ENCODE measurements at regions not wholly inside any gene's neighbourhood (a gene's known extent, or its start where the extent isn't known, plus 50 kb on each side); places are given as distances from the start of the nearest gene placed in this dataset.
"Not testable (repeated sequence)": the region's sequence is repeated elsewhere in the genome, so short reads cannot be mapped to it uniquely, and the experiment has no call there.

DNA sequence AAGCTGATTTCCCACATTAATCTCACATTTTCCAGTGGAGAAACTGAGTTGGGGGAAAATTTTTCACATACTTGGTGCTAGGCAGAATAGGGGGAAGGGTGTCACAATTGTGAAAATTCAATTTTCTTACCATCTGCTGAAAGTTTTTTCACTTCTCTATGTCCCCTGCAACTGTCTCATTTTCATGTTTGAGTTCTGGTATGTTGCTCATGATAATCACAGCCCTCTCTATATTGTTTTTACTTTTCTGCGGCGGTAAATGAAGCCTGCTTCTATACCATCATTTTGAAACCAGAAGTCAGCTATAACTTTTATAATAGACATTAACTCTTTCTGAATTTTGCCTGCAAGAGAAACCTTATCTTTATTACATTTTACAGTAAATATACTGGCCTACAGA is 1664.5 kb downstream of the EFNA5 start:
- H3K4me1 Mint-ChIP-seq = no peaks in the 10 kb centered on the region
- intact Hi-C loops (cut with DNase I, micrococcal nuclease) = no loop called here
- ATAC-seq (no peak), DNase-seq (no peak)
- no peak overlapping the region for H3K27ac Mint-ChIP-seq
- no peaks in the 10 kb centered on the region for H3K27me3 Mint-ChIP-seq
- no peaks in the 10 kb centered on the region for H3K36me3 Mint-ChIP-seq (ENCODE audit: low read depth)
- peaks cover 2% of the 10 kb centered on the region for H3K9me3 Mint-ChIP-seq (ENCODE audit: low read depth)
- POLR2A ChIA-PET = no interaction called here
- H3K4me3 Mint-ChIP-seq = no peak overlapping the region
- CTCF ChIA-PET = no interaction called here

DNA sequence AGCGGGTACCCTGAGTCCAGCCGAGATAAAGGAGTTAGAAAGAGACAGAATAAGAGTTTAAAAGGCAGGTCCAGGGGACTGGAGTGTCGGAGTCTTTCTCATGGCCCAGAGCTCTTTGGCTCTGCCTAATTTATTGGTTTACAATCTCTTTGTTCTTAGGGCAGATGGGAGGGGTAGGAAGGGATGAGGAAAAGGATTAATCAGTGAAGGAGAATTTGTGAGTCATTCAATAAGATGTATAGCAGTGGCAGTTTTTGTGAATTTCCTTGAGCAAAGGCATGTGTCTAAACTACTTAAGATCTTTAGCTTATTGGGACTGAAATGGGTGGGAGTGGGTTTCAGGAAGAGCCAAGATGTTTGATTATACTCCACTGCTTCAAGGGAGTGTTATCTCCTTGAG is 1671.7 kb downstream of the EFNA5 start:
- H3K27ac Mint-ChIP-seq; intact Hi-C loops (cut with DNase I, micrococcal nuclease); H3K27me3 Mint-ChIP-seq; H3K36me3 Mint-ChIP-seq (ENCODE audit: low read depth); ATAC-seq; POLR2A ChIA-PET; H3K4me1 Mint-ChIP-seq; H3K9me3 Mint-ChIP-seq (ENCODE audit: low read depth); DNase-seq; H3K4me3 Mint-ChIP-seq: not testable (repeated sequence)
- CTCF ChIA-PET = interaction anchor here (0.9 kb wide), 1 partner anchor 9 kb away, joined by 3 read pairs; no protein-coding TSS in a partner anchor

DNA sequence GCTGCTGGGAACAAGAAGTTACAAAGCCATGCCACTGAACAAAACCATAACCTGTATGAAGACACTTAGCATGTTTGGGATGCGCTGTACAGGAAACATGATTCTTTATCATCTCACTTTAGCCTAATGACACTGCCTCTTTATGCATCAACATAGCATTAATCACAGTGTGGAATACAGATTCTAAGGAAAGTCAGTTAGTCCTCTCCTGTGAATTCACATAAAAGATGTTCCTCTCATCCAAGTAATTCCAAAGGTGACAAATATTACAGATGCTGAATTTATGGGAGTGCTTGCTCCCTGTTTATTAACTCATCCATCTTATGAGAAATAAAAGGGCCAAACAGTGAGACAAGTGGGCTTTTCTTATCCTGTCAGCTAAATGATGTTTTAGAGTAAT is 1677.7 kb downstream of the EFNA5 start:
- POLR2A ChIA-PET = no interaction called here
- no peak for DNase-seq
- ATAC-seq = no peak
- Mint-ChIP-seq H3K27me3 (no peaks in the 10 kb centered on the region), H3K36me3 (ENCODE audit: low read depth) (no peaks in the 10 kb centered on the region), H3K9me3 (ENCODE audit: low read depth) (peaks cover 7% of the 10 kb centered on the region), H3K4me1 (no peaks in the 10 kb centered on the region), H3K27ac (no peak overlapping the region), H3K4me3 (no peak overlapping the region)
- CTCF ChIA-PET = no interaction called here
- intact Hi-C loops (cut with DNase I, micrococcal nuclease) = no loop called here

DNA sequence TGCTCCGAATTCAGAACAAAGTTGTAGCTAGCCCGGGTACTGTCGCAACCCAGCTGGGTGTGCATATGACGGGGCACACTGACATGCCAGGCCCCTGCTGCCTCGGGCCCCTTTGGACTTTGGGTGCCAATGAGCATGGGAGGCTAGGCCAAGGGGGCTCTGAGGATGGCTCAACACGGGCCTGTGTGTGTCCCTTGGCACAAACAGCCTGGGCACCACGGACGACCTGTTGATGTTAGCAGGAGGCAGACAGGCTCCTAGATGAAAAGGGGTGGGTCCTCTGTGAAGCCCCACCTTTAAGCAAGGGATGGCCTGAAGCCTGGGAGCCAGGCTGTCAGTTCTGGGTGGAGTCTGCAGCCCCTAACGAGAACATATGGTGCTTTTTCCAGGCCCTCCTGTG is 1688.2 kb downstream of the EFNA5 start:
- POLR2A ChIA-PET = no interaction called here
- CTCF ChIA-PET = no interaction called here
- Mint-ChIP-seq H3K27ac (no peak overlapping the region), H3K27me3 (no peaks in the 10 kb centered on the region), H3K9me3 (ENCODE audit: low read depth) (peaks cover 4% of the 10 kb centered on the region), H3K36me3 (ENCODE audit: low read depth) (no peaks in the 10 kb centered on the region), H3K4me1 (no peaks in the 10 kb centered on the region), H3K4me3 (no peak overlapping the region)
- ATAC-seq = no peak
- no peak for DNase-seq
- intact Hi-C loops (cut with DNase I, micrococcal nuclease) = no loop called here

DNA sequence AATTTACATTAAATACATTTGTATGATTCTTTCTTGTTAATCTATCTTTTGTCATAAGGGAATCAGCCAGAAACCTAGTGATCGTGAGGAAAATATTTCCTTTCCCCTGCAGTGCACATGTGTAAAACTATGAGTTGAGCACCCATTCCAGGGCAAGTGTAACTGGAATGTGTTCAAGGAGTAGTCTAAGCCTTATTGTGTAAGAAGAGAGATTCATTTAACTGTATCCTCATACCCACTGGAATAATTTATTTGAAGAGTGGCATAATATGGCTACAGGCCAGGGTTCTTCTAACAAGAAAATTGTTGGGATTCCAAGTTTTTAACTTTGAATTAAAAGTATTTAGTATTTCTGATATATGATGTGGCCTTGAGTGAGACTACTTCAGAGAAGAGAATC is 1692.7 kb downstream of the EFNA5 start:
- CTCF ChIA-PET = no interaction called here
- no peak for ATAC-seq
- DNase-seq = no peak
- Mint-ChIP-seq H3K4me3 (no peak overlapping the region), H3K36me3 (ENCODE audit: low read depth) (no peaks in the 10 kb centered on the region), H3K27me3 (no peaks in the 10 kb centered on the region), H3K9me3 (ENCODE audit: low read depth) (peaks cover 4% of the 10 kb centered on the region), H3K27ac (no peak overlapping the region), H3K4me1 (no peaks in the 10 kb centered on the region)
- POLR2A ChIA-PET = no interaction called here
- intact Hi-C loops (cut with DNase I, micrococcal nuclease) = no loop called here

DNA sequence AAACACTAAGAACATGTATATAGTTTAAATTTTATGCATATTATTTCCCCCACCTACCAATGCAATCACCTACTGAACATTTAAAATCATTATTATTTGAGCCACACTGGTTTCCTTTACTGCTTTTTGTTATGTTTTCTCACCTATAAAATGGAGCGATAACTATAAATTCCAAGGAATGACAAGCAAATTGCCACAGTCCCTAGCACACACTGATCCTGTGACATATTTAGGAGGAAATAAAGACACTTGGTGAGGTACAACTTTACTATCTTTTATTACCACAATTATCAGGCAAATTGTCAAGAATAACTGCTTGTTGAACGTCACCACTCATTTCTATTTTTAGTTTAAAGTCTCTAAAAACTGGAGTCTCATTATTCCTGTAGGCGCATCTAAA is 1693.6 kb downstream of the EFNA5 start:
- DNase-seq = no peak
- no peak overlapping the region for H3K4me3 Mint-ChIP-seq
- no peaks in the 10 kb centered on the region for H3K27me3 Mint-ChIP-seq
- no peak for ATAC-seq
- ChIA-PET POLR2A (no interaction called here), CTCF (no interaction called here)
- intact Hi-C loops (cut with DNase I, micrococcal nuclease) = no loop called here
- peaks cover 4% of the 10 kb centered on the region for H3K9me3 Mint-ChIP-seq (ENCODE audit: low read depth)
- H3K27ac Mint-ChIP-seq = no peak overlapping the region
- H3K36me3 Mint-ChIP-seq (ENCODE audit: low read depth) = no peaks in the 10 kb centered on the region
- no peaks in the 10 kb centered on the region for H3K4me1 Mint-ChIP-seq

DNA sequence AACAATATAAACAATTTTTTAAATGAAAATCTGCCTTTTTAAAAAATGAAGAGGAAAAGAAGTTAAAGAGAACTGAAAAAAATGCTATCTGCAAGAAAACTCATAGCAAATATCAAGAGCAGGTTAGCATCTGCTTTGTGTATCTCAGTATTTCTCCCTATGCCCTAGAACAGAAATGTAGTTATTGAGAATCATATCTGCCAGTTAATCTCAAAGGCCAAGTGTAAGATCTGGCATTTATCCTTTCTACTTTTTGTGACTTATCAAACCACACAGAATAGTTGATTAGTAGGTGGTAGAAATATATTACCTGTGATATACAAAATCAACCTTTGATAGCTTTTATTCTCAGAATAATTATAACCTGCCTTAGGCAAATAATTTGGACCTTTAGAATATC is 1699.8 kb downstream of the EFNA5 start:
- ChIA-PET CTCF (no interaction called here), POLR2A (no interaction called here)
- peaks cover 10% of the 10 kb centered on the region for H3K9me3 Mint-ChIP-seq (ENCODE audit: low read depth)
- no peaks in the 10 kb centered on the region for H3K4me1 Mint-ChIP-seq
- no peak overlapping the region for H3K27ac Mint-ChIP-seq
- no peaks in the 10 kb centered on the region for H3K36me3 Mint-ChIP-seq (ENCODE audit: low read depth)
- no peak for DNase-seq
- no peaks in the 10 kb centered on the region for H3K27me3 Mint-ChIP-seq
- ATAC-seq = no peak
- intact Hi-C loops (cut with DNase I, micrococcal nuclease) = no loop called here
- H3K4me3 Mint-ChIP-seq = no peak overlapping the region

DNA sequence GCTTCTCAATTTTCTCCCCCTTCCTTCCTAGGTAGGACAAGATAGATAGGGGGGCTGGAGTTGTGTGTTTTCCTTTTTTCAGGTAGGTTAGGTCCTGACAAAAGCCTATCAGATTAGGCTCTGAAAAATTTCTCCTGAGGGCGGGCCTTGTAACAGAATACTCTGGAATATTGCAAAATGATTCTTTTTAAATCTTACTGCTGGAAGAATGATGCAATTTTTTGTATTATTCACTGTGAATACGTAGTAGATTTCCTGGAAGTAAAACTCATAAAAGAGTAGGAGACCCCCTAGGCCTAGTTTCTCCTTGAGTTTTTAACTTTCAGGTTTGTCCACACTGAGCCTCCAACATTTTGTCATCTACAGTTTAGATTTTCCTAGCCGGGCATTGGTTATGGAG is 1701.8 kb downstream of the EFNA5 start:
- Mint-ChIP-seq H3K36me3 (ENCODE audit: low read depth) (no peaks in the 10 kb centered on the region), H3K27ac (no peak overlapping the region), H3K27me3 (no peaks in the 10 kb centered on the region), H3K9me3 (ENCODE audit: low read depth) (peaks cover 10% of the 10 kb centered on the region), H3K4me1 (no peaks in the 10 kb centered on the region), H3K4me3 (no peak overlapping the region)
- ChIA-PET CTCF (no interaction called here), POLR2A (no interaction called here)
- DNase-seq (no peak), ATAC-seq (no peak)
- intact Hi-C loops (cut with DNase I, micrococcal nuclease) = no loop called here

DNA sequence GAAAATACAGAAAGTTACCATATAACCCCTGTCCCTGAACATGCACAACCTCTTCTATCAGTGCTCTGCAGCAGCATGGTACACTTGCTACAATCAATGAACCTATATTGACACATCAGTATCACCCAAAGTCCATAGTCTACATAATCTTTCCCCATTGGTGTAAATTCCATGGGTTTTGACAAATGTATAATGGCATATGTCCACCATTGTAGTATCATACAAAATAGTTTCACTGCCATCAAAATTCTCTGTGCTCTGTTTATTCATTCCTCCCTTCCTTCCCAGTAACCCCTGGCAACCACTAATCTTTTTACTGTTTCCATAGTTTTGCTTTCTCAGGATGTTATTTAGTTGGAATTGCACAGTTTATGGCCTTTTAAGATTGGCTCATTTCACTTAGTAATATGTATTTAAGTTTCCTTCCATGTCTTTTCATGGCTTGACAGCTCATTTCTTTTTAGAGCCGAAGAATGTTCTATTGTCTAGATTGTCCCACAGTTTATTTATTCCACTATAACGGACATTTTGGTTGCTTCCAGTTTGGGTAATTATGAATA is 1707.0 kb downstream of the EFNA5 start:
- Mint-ChIP-seq H3K4me3 (no peak overlapping the region), H3K27ac (no peak overlapping the region), H3K27me3 (no peaks in the 10 kb centered on the region), H3K9me3 (ENCODE audit: low read depth) (peaks cover 6% of the 10 kb centered on the region), H3K4me1 (no peaks in the 10 kb centered on the region), H3K36me3 (ENCODE audit: low read depth) (no peaks in the 10 kb centered on the region)
- intact Hi-C loops (cut with DNase I, micrococcal nuclease) = no loop called here
- no peak for ATAC-seq
- CTCF ChIA-PET = no interaction called here
- no peak for DNase-seq
- POLR2A ChIA-PET = no interaction called here

DNA sequence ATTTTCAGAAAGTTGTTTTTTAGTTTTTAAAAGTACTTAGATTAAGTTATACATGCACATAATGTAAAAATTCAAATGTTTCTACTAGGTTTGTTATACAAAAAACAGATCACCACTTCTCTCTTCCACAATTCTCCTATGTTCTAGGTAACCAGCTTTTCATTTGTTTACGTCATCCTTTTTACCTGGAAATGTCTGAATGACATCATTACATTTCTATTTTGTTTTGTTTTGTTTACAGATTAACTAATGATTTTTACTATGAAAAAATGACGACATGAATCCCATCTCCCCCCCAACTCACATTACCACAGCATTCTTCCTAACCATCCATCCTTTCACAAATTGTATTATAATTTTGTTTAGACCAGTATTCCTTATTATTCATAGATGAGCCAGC is 1709.2 kb downstream of the EFNA5 start:
- Mint-ChIP-seq H3K27me3 (no peaks in the 10 kb centered on the region), H3K9me3 (ENCODE audit: low read depth) (peaks cover 9% of the 10 kb centered on the region), H3K4me1 (no peaks in the 10 kb centered on the region), H3K36me3 (ENCODE audit: low read depth) (no peaks in the 10 kb centered on the region), H3K27ac (no peak overlapping the region), H3K4me3 (no peak overlapping the region)
- CTCF ChIA-PET = no interaction called here
- ATAC-seq (no peak), DNase-seq (no peak)
- POLR2A ChIA-PET = interaction anchor here (0.5 kb wide), 1 partner anchor 1600 kb away, joined by 8 read pairs; no protein-coding TSS in a partner anchor
- intact Hi-C loops (cut with DNase I, micrococcal nuclease) = no loop called here

DNA sequence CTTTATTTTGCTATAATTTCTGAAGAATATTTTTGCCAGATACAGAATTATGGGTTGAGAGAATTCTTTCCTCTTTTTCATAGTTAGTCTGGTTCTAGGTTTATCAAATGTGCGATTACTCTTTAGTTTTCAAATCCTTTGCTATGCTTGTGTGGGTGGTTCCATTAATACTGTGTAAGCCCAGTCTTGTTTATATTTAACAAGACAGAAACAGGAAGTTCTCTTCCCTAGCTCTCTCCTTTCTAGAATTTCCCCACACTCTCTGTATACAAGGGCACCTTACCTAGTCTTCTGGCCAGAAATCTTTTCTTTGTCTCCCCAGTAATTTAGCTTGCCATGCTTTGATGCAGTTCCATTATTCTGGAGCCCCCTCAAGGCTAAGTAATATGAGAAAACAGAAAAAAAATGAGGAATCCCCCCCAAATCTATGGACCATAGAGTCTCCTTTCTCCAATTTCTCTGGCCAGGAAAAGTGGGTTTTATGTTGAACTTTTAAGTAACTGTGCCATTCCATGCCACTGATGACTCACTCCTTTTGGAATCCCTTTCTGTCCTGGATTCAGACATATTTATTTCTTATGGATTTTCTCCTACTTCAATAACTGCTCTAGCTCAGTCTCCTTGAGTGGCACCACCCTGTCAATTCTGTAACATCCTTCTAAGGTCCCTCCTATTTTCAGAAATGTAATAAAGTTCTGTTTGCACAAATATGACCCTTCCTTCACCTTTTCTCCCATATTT is 1714.1 kb downstream of the EFNA5 start:
- DNase-seq = no peak
- Mint-ChIP-seq H3K36me3 (ENCODE audit: low read depth) (no peaks in the 10 kb centered on the region), H3K27ac (no peak overlapping the region), H3K4me1 (no peaks in the 10 kb centered on the region), H3K27me3 (no peaks in the 10 kb centered on the region), H3K4me3 (no peak overlapping the region), H3K9me3 (ENCODE audit: low read depth) (peaks cover 4% of the 10 kb centered on the region)
- ChIA-PET POLR2A (no interaction called here), CTCF (no interaction called here)
- ATAC-seq = no peak
- intact Hi-C loops (cut with DNase I, micrococcal nuclease) = no loop called here

DNA sequence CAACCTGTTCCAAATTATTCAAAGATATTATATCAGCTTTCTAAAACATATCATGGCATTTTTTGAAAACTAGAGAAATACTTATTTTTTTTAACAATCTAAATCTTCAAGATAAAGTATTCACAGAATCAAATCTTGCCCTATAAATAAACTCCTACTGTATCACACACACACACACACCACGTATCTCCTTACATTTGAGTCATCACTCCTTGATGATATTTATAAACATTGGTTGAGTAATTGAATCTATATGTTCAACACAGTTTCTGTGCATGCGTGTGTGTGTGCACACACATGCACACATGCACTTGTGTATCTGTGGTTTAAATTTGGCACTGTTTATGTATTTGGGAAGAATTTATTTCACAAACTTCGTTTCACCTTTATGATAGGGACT is 1716.4 kb downstream of the EFNA5 start:
- H3K9me3 Mint-ChIP-seq (ENCODE audit: low read depth) = peaks cover 4% of the 10 kb centered on the region
- intact Hi-C loops (cut with DNase I, micrococcal nuclease) = no loop called here
- no peak overlapping the region for H3K4me3 Mint-ChIP-seq
- ChIA-PET POLR2A (no interaction called here), CTCF (no interaction called here)
- no peaks in the 10 kb centered on the region for H3K36me3 Mint-ChIP-seq (ENCODE audit: low read depth)
- H3K4me1 Mint-ChIP-seq = no peaks in the 10 kb centered on the region
- H3K27ac Mint-ChIP-seq = no peak overlapping the region
- DNase-seq = no peak
- H3K27me3 Mint-ChIP-seq = no peaks in the 10 kb centered on the region
- no peak for ATAC-seq

DNA sequence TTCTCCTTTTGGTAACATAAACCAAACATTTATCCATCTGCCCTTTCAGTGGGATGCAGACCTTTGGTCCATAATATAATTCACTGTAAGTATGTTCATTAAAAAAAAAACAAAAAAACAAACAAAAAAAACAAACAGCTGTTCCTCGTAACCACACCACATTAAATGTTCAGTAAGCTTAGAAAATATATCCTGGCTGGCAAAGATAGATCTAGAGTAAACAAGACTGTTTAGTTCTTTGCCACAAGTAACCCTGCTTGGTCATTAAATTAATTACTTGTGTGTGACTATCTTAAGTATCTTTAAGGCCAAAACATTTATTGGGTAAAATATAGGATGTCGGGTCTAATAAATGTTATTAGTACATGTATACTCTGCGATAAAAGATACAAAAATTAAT is 1717.1 kb downstream of the EFNA5 start:
- Mint-ChIP-seq H3K27me3 (no peaks in the 10 kb centered on the region), H3K36me3 (ENCODE audit: low read depth) (no peaks in the 10 kb centered on the region), H3K4me1 (no peaks in the 10 kb centered on the region), H3K4me3 (no peak overlapping the region), H3K9me3 (ENCODE audit: low read depth) (peaks cover 6% of the 10 kb centered on the region), H3K27ac (no peak overlapping the region)
- ATAC-seq = no peak
- intact Hi-C loops (cut with DNase I, micrococcal nuclease) = no loop called here
- CTCF ChIA-PET = no interaction called here
- no peak for DNase-seq
- POLR2A ChIA-PET = no interaction called here
